Right atrium auricular region (tissue), 2 donors: ENCODE measurements at regions not wholly inside any gene's neighbourhood (a gene's known extent, or its start where the extent isn't known, plus 50 kb on each side); places are given as distances from the start of the nearest gene placed in this dataset.

Experiments used
- DNase-seq: peaks from one replicate; pipeline ENCODE4 v3.0.0-alpha.2; 2019; ENCODE audit warnings: low spot score
- H3K27ac ChIP-seq, 2 donors: fragments of 200-600 bp; sonication (generic); 1 replicate in 1 of 2; 2 replicates in 1 of 2; pipeline ENCODE4 v1.5.1; 2016 to 2019
- H3K27me3 ChIP-seq, 2 donors: fragments of 200-600 bp; sonication (generic); one replicate each; pipeline versions ENCODE4 v1.5.1 to v1.6.0; 2017 to 2019
- H3K36me3 ChIP-seq: fragments of 200-600 bp; sonication (generic); one replicate; pipeline ENCODE4 v1.5.1; 2016
- H3K4me1 ChIP-seq, 2 donors: fragments of 200-600 bp; sonication (generic); one replicate each; pipeline versions ENCODE4 v1.5.1 to v1.6.0; 2017 to 2019
- H3K4me3 ChIP-seq, 2 donors: fragments of 200-600 bp; sonication (generic); 1 replicate in 1 of 2; 2 replicates in 1 of 2; pipeline ENCODE4 v1.5.1; 2017 to 2019; ENCODE audit warnings: mild to moderate bottlenecking in 1 of 2, moderate library complexity in 1 of 2
- H3K9me3 ChIP-seq, 2 donors: fragments of 200-600 bp; sonication (generic); one replicate each; pipeline ENCODE4 v1.5.1; 2019
- CTCF ChIP-seq, 2 donors: fragments of 200-600 bp; sonication (generic); IDR thresholded peaks; one replicate each; pipeline ENCODE4 v1.5.1; 2019; ENCODE audit warnings: antibody characterized with exemption in 2 of 2

DNA sequence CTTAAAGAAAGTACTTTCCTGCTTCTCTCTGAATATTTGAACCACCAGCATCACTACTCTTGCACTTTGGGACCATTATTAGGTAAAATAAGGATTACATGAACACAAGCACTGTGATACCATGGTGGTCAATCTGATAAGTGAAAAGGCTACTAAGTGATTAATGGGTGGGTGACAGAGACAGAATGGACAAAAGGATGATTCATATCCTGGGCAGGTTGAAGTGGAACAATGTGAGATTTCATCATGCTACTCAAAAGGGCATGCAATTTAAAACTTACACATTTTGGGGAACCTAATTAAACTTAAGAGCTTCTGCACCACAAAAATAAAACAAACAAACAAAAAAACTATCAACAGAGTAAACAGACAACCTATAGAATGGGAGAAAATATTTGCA is 172.0 kb upstream of the CD96 start:
- Histone ChIP-seq H3K27ac (no peak overlapping the region), H3K4me1 (no peaks in the 10 kb centered on the region), H3K27me3 (no peaks in the 10 kb centered on the region), H3K4me3 (no peak overlapping the region), H3K36me3 (no peaks in the 10 kb centered on the region), H3K9me3 (peaks cover 0 to 21% of the 10 kb centered on the region in 2 donors)
- no peak for TF ChIP-seq CTCF (IDR thresholded peaks at IDR 0.05)
- no peak for DNase-seq

- Histone ChIP-seq H3K27me3 (no peaks in the 10 kb centered on the region), H3K4me1 (no peaks in the 10 kb centered on the region), H3K27ac (no peak overlapping the region), H3K4me3 (no peak overlapping the region), H3K36me3 (no peaks in the 10 kb centered on the region), H3K9me3 (peaks cover 0 to 21% of the 10 kb centered on the region in 2 donors)
- TF ChIP-seq CTCF (IDR thresholded peaks at IDR 0.05): no peak
- DNase-seq: no peak
Observed at GRCh38 chr3:111373239-111373638, 168.8 kb upstream of the CD96 start.

DNA sequence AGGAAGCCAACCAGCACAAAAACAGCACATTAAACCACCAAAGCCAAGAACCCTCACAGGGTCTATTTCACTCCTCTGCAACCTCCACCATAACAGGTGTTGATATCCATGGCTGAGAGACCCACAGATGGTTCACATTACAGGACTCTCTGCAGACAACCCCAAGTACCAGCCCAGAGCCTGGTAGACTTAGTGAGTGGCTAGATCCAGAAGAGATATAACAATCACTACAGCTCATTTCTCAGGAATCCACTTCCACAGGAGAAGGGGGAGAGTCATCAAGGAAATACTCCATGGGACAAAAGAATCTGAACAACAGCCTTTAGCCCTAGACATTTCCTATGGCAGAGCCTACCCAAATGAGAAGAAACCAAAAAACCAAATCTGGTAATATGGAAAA is 168.1 kb upstream of the CD96 start:
- Histone ChIP-seq H3K27me3 (no peaks in the 10 kb centered on the region), H3K4me1 (no peaks in the 10 kb centered on the region), H3K36me3 (no peaks in the 10 kb centered on the region), H3K4me3 (no peak overlapping the region), H3K9me3 (peaks cover 0 to 21% of the 10 kb centered on the region in 2 donors), H3K27ac (no peak overlapping the region)
- no peak for TF ChIP-seq CTCF (IDR thresholded peaks at IDR 0.05)
- DNase-seq: no peak

- H3K9me3 ChIP-seq: no peaks in the 10 kb centered on the region
- H3K4me1 ChIP-seq: no peaks in the 10 kb centered on the region
- no peak for TF ChIP-seq CTCF (IDR thresholded peaks at IDR 0.05)
- H3K27ac ChIP-seq: no peak overlapping the region
- H3K36me3 ChIP-seq: no peaks in the 10 kb centered on the region
- no peaks in the 10 kb centered on the region for H3K27me3 ChIP-seq
- no peak overlapping the region for H3K4me3 ChIP-seq
- DNase-seq: no peak
Observed at GRCh38 chr3:111385971-111386495, 156.0 kb upstream of the CD96 start.

- H3K27me3 ChIP-seq: no peaks in the 10 kb centered on the region
- no peaks in the 10 kb centered on the region for H3K36me3 ChIP-seq
- no peak overlapping the region for H3K27ac ChIP-seq
- no peaks in the 10 kb centered on the region for H3K9me3 ChIP-seq
- no peak for TF ChIP-seq CTCF (IDR thresholded peaks at IDR 0.05)
- no peak for DNase-seq
- no peak overlapping the region for H3K4me3 ChIP-seq
- no peaks in the 10 kb centered on the region for H3K4me1 ChIP-seq
Observed at GRCh38 chr3:111392894-111393398, 149.1 kb upstream of the CD96 start.

DNA sequence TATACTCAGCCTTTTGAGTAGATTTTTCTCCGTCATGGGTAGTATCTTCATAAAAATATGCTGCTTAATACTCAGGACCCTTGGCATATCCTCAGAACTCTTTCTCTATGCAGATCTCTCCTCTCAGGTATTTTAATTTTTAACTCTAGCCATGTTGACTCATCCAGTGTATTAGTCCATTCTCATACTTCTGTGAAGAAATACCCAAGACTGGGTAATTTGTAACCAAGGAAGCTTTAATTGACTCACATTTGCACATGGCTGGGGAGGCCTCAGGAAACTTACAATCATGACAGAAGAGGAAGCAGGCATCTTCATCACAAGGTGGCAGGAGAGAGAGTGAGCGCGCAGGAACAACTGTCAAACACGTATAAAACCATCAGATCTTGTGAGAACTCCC is 129.3 kb upstream of the CD96 start:
- Histone ChIP-seq H3K27me3 (no peaks in the 10 kb centered on the region), H3K36me3 (no peaks in the 10 kb centered on the region), H3K9me3 (no peaks in the 10 kb centered on the region), H3K4me3 (no peak overlapping the region), H3K4me1 (no peaks in the 10 kb centered on the region), H3K27ac (no peak overlapping the region)
- no peak for TF ChIP-seq CTCF (IDR thresholded peaks at IDR 0.05)
- DNase-seq: no peak
